Sciatic nerve (tissue), 2 donors: ENCODE measurements at regions not wholly inside any gene's neighbourhood (a gene's known extent, or its start where the extent isn't known, plus 50 kb on each side); places are given as distances from the start of the nearest gene placed in this dataset.
A peak's percentile ranks its signal among the peaks of the same experiment; 100 is the strongest.

ENCODE experiments used
- ATAC-seq: fragments of 200-7000 bp; cut with Tn5 transposase; one replicate; pipeline ENCODE4 v1.9.1; 2020; ENCODE audit warnings: mild to moderate bottlenecking, moderate library complexity
- DNase-seq: peaks from one replicate; pipeline ENCODE4 v3.0.0-alpha.2; 2020; ENCODE audit warnings: low spot score
- intact Hi-C: fragments of 100-400 bp; cut with DNase I; formaldehyde crosslinking; loops from one replicate; pipeline ENCODE4 v1.14.2; 2022
- donor health status: DM: no; HTN: no; CAD: no.
- donor health status: DM: no; HTN: no; CAD: no.

- no peak for ATAC-seq
- intact Hi-C loops: no loop called here
Observed at GRCh38 chr7:156180451-156181229, 368.4 kb upstream of the SHH start.

GRCh38 chr7:156179872-156180390, 367.7 kb upstream of the SHH start:
- DNase-seq (no peak), ATAC-seq (no peak)
- intact Hi-C loops: no loop called here

More at GRCh38 chr7:156180451-156181229, 368.4 kb upstream of the SHH start:
- peak; percentile 40 for DNase-seq

GRCh38 chr7:156178857-156179256, 366.6 kb upstream of the SHH start:
- intact Hi-C loops: no loop called here
- ATAC-seq (no peak), DNase-seq (no peak)

GRCh38 chr7:156178214-156178613, 366.0 kb upstream of the SHH start:
- DNase-seq (peak; percentile 49), ATAC-seq (no peak)
- intact Hi-C loops: no loop called here

- intact Hi-C loops: no loop called here
- ATAC-seq (no peak), DNase-seq (peak; percentile 40)
Observed at GRCh38 chr7:156177422-156178055, 365.3 kb upstream of the SHH start.

GRCh38 chr7:156176039-156176438, 363.8 kb upstream of the SHH start:
- no peak for DNase-seq
- intact Hi-C loops: no loop called here
- ATAC-seq: no peak

- DNase-seq (no peak), ATAC-seq (no peak)
- intact Hi-C loops: no loop called here
Observed at GRCh38 chr7:156175003-156175402, 362.7 kb upstream of the SHH start.

- DNase-seq (no peak), ATAC-seq (no peak)
- intact Hi-C loops: no loop called here
Observed at GRCh38 chr7:156174428-156174827, 362.2 kb upstream of the SHH start.

- no peak for ATAC-seq
- DNase-seq: no peak
- intact Hi-C loops: no loop called here
Observed at GRCh38 chr7:156173748-156174353, 361.6 kb upstream of the SHH start.

GRCh38 chr7:156173346-156173745, 361.1 kb upstream of the SHH start:
- intact Hi-C loops: no loop called here
- no peak for ATAC-seq
- no peak for DNase-seq

GRCh38 chr7:156172638-156173037, 360.4 kb upstream of the SHH start:
- intact Hi-C loops: no loop called here
- DNase-seq (no peak), ATAC-seq (no peak)

GRCh38 chr7:156169474-156170370, 357.5 kb upstream of the SHH start:
- DNase-seq (no peak), ATAC-seq (no peak)
- intact Hi-C loops: no loop called here

- intact Hi-C loops: no loop called here
- ATAC-seq: no peak
- no peak for DNase-seq
Observed at GRCh38 chr7:156168434-156168833, 356.2 kb upstream of the SHH start.

GRCh38 chr7:156167987-156168386, 355.7 kb upstream of the SHH start:
- DNase-seq: no peak
- intact Hi-C loops: loop anchor here (1.0 kb wide), 1 partner anchor 127 kb away; no protein-coding TSS in a partner anchor
- no peak for ATAC-seq

GRCh38 chr7:156167417-156167807, 355.1 kb upstream of the SHH start:
- intact Hi-C loops: loop anchor here (1.0 kb wide), 1 partner anchor 126 kb away; no protein-coding TSS in a partner anchor
- ATAC-seq (no peak), DNase-seq (no peak)

- no peak for DNase-seq
- intact Hi-C loops: loop anchor here (1.0 kb wide), 1 partner anchor 126 kb away; no protein-coding TSS in a partner anchor
- no peak for ATAC-seq
Observed at GRCh38 chr7:156166692-156167416, 354.6 kb upstream of the SHH start.

- no peak for DNase-seq
- no peak for ATAC-seq
- intact Hi-C loops: no loop called here
Observed at GRCh38 chr7:156163747-156164146, 351.5 kb upstream of the SHH start.

- DNase-seq: no peak
Observed at GRCh38 chr7:156162451-156162850, 350.2 kb upstream of the SHH start.

More at GRCh38 chr7:156162451-156162850, 350.2 kb upstream of the SHH start:
- intact Hi-C loops: no loop called here
- ATAC-seq: no peak
